Stimulated activated naive CD4-positive, alpha-beta T cell treated with Interleukin-2 at 50 U/mL for 16 hours (primary cell): ENCODE measurements at regions not wholly inside any gene's neighbourhood (a gene's known extent, or its start where the extent isn't known, plus 50 kb on each side); places are given as distances from the start of the nearest gene placed in this dataset.

Experiments used
- DNase-seq: peaks from one replicate; lab custom pipeline; 2025; lab: John Stamatoyannopoulos, UW

- no peak for DNase-seq
Observed at GRCh38 chr9:8188723-8189407, 389.3 kb upstream of the DMAC1 start.

DNA sequence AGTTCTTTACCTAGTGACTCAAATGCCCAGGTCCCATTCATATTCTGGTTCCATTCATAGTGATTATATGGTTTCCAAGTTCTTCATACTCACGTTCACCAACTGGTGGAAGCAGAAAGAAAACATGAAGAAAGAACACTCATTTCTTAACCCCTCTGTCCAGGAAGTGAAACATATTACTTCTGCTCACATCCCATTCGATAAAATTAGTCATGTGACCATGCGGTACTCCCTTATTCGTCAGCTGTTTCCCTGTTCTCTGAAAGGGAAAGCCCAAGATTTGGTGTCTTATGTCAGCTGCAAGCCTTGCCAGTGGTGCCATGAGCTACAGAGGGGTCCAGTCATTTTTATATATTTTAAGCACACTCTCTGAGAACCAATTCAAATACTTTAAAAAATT is 387.0 kb upstream of the DMAC1 start:
- no peak for DNase-seq

GRCh38 chr9:8183618-8184017 is 384.0 kb upstream of the DMAC1 start:
- DNase-seq = no peak

GRCh38 chr9:8179381-8180053 is 379.9 kb upstream of the DMAC1 start:
- no peak for DNase-seq

- no peak for DNase-seq
Observed at GRCh38 chr9:8172000-8172399, 372.4 kb upstream of the DMAC1 start.

DNA sequence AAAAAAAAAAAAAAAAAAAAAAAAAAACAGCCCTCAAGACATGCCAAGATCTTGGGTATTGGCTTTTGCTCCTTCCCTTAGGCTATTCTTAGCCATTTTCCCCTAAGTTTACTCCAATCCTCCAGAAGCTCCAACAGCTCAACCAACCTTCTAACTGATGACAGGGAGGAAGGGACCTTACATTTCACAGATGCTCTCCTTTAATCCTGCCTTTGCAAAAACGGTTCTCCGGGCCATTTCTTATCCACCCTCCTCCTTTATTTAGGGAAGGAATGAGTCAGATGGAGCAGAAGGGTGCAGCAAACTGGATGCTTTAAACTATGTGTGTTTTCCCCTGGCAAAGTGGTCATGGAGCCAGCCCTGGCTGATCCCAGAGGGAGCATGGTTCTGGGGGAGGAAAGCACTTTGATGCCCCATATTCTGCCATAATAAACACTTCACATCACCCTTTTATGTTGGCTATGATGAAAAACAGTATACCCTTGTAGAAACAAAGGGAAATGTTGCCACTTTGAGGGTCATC is 369.4 kb upstream of the DMAC1 start:
- DNase-seq = no peak

DNA sequence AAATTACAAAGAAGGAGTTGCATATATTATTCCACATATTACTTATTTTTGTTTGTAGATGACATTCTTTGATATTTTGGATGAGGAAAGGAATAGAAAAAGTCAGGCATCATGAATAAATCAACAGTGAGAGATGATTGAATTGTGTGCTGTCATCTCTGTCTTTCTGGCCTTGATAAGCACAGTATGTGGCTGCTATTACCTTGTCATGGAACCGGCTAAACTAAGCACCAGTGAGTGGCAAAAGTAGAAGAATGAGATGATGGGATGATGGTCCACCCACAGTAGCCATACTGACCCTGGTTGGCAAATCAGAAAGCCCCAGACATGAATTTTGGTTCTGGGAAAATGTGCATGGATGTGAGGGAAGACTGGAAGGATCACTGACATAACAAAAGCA is 361.2 kb upstream of the DMAC1 start:
- DNase-seq = no peak

GRCh38 chr9:8158574-8158973 is 359.0 kb upstream of the DMAC1 start:
- DNase-seq = no peak

DNA sequence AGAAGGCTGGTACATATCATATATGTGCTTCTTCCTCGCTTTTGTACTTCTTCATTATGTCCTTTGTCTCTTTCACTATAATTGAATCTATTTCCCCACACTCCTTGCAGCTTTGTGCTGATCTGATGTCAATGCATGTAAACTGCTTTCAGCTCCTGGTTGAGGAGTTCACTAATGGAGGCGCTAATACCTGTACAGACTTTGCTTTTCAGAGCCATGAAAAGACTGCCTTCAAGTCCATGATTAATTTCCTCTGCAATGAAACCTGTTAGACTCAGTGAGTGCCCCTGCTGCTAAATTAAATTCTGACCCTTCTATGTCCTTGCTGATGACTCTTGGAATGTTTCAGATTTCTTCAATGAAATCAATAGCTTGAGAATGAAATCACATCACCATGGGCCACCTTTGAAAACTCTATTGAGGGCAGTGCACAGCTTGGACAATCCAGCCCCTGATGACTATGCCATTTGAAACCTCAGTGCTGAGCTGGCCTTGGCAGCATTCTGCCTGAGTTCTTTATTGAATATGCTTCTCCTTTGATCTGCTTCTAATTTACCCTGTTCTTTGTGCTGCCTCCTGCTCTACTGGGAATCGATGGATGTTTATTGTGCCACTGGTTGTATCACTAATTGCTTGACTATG is 358.2 kb upstream of the DMAC1 start:
- no peak for DNase-seq

DNA sequence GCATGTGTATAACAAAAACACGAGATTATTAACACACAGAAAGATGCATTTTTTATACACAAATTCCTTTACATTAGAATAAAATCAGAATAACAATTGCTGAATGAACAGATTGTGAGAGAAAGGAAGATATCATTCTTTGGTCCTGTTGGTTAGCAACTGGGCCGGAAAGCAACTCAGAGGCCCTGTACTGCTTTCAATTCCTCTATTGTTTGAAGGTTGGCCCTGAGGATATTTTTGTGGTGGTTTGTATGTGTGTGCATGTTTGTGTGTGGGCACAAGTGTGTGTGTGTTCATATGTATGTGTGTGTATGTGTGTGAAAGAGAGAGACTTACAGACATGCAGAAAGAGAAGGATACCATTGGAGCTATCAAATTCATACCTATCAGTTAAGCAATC is 356.8 kb upstream of the DMAC1 start:
- DNase-seq = no peak

DNA sequence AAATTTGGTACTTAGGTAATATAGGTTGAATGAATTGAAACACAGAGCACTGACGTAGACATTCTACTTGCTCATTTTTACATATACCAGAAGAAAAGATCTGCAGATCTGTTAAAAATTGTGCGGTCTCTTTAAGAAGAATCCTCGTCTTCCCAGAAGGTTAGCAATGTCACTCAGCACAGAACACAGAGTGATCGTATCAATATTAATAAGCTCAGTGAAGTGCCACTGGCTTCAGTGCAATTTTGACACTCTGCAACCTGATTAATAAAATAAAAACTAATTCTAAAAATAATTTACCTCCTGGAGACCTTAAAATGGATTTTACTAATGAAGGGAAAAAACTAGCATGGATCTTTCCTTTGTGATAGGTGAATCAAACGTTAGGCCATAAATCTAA is 356.1 kb upstream of the DMAC1 start:
- DNase-seq = no peak

GRCh38 chr9:8143677-8144076 is 344.1 kb upstream of the DMAC1 start:
- no peak for DNase-seq

DNA sequence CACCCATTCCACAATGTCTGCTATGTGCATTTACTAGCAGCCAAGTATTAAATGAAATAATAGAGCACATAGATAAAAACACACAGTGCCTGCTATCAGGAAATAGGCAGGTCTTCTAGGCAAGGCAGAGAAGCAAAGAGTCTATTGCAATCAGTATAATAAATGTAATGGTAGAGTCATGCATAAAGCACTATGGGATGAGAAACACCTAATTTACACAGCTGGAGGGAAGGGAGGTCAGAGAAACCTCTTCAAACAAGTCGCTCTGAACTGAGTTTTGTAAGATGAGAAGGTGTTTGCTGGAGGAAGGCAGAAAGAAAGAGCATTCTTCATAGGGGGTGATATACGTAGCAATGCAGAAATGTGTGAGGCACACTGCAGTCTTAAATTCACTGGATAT is 341.0 kb upstream of the DMAC1 start:
- DNase-seq = no peak

DNA sequence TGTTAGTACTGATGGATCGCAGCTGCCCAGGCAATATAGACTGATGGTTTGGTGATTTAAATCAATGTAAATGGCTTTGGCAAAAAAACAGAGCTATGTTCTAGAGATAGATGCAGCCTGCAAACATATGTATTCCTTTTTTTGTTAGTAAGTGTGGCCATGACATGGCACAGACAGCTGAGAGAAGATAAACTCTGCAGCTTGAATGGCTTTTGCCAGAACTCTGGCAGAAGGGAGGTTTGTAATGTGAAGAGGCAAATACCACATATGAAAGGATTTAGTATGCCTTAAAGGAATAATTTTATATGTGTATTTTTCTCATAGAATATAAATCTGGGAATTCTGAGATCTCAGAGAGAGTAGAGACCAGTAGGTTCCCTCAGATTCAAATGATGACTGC is 340.2 kb upstream of the DMAC1 start:
- DNase-seq = no peak

DNA sequence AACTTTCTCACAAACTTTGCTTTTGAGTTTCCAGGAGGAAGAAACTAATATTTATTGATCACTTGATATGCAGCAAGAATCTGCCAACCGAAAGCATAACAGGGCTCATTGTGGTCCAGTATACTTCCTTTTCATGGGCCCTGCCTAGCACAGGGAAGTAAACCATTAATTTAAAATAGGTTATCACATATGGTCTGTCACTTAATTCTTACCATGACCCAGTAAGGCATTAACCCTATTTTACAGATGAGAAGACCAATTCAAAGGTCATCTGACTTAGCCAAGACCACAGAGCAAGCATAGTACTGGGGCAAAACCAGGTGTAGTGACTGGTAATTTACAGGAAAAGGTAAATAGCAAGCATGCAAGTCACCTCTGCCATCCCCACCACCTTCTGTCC is 336.9 kb upstream of the DMAC1 start:
- no peak for DNase-seq

GRCh38 chr9:8134635-8135034 is 335.1 kb upstream of the DMAC1 start:
- no peak for DNase-seq

DNA sequence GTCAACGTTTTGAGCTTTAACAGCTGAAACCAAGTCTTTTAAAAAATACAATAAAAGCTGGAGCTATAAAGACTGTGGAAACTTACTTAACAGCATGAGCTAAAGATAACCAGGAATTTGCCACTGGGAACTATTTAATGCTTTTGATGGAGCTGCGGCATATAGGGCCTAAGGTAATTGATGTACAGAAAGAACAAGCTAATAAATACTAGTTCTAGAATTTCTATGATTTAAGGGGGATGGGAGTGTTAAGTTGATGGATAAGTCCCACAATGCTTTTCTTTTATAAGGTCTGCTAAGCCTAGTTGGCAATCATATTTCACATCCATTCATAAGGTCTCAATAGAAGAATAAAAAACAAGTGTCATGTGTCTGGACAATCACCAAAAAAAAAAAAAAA is 334.0 kb upstream of the DMAC1 start:
- DNase-seq = no peak

DNA sequence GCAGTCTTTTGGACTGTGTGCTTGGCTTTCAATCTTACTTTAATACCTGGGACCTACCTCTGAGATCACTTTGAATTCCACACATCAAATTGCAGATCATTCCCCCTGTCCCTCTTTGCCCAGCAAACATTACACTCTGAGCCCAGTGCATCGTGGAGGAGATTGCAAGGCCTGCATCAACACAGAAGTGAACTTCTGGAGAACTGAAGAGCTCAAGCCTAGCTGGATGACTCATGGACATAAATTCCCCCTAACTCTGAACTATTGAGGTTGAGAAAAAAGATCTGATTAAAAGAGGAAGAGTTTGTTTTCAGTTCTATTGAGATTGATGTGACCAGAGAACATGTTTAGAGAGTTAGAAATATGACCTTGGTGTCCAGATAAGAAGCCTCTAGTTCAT is 316.0 kb upstream of the DMAC1 start:
- DNase-seq = no peak

DNA sequence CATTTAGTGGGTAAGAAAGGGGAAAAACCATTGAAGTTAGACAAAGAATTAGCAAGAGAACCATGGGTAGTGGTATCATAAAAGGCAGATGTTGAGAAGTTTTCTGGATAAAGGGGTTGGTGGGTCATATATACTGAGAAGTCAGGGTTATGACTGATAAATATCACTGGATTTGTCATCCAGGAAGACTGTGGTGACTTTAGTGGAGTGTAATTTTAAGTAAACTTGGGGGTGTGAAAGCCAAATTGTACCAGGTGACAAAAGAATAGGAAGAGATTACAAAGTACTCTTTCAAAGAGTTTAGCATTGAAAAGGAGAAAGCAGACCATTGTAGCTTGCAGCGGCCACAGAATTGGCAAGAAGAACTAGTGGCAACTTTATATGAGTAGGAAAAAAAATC is 315.2 kb upstream of the DMAC1 start:
- no peak for DNase-seq

DNA sequence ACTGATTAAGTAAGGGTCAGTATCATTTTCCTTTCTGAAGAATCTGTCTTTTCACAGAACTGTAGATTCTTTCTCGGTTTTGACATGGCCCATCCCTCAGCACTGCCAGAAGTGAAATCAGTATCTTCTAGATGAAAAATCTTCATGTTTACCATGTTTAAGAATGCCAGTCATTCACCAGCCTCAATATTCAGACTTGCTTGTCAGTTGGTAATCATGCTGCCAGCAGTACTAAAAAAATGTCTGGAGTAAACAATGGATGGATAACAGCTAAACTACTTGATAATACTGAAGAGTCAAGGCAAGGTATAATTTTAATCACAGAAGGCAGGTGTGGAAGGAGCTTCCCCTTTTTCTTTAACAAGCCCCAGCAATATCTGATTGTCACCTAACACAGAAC is 306.8 kb upstream of the DMAC1 start:
- no peak for DNase-seq

GRCh38 chr9:8101607-8102006 is 302.0 kb upstream of the DMAC1 start:
- DNase-seq = no peak

DNA sequence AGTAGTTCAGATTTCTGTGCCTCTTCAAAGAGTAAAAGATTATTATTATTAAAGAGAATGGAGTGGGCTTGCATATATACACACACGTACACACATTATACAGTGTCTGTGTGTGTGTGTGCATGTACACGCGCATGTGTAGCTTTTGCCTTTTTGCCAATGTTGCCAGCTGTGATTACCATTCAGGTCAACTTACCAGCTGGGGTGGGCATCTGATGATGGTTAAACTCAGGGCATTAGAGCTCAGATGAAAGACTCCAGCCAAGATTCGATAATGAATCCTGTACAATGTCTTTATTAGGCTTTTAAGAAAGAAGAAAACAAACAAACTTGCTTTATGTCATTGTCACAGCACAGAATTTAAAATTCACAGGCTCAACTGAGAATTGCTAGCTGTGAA is 296.5 kb upstream of the DMAC1 start:
- no peak for DNase-seq

GRCh38 chr9:8095672-8096086 is 296.1 kb upstream of the DMAC1 start:
- no peak for DNase-seq
